AG20443 (cell line): ENCODE measurements at regions not wholly inside any gene's neighbourhood (a gene's known extent, or its start where the extent isn't known, plus 50 kb on each side); places are given as distances from the start of the nearest gene placed in this dataset.
"Not testable (repeated sequence)": the region's sequence is repeated elsewhere in the genome, so short reads cannot be mapped to it uniquely, and the experiment has no call there.

ENCODE experiments used
- DNase-seq: peaks from one replicate; pipeline ENCODE4 v3.0.0; 2012; ENCODE audit warnings: low spot score, mixed read lengths

DNA sequence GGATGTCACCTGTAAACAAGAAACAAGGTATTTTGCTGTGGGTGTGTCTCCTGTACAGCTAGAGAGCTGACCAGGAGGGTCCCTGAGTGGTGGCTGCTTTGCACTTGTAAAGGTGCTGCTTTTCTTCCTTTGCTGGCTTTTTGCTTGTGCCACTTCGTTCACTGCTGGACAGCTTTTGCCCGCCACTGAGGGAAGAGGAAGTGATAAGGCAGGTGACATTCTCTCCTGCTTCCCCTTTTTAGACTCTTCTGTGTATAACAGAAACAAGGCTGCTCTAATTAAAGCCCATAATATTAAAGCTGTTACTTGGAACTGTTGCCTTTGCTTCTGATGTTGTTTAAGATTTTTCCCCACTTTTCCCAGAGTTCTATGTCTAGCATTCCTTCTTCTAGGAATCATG, 218.6 kb upstream of the TSPY4 start:
- no peak for DNase-seq

DNA sequence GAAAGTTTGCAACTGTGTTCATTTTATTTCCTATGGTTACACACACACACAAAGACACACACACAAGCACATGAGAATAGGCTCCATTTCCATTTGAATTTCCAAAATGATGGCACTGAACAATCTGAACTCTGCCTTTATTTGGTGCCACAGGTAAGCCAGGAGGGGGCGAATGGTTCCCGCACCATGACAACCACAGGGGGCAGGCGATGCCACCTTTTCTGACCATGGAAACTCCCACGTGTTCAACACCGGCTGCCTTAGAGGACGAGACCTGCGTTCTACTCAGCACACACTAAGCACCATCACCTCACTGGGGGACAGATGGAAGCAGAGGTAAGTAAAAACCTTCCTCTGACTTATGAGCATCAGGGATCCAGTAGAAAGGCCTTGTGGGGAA, 212.6 kb upstream of the TSPY4 start:
- no peak for DNase-seq

DNA sequence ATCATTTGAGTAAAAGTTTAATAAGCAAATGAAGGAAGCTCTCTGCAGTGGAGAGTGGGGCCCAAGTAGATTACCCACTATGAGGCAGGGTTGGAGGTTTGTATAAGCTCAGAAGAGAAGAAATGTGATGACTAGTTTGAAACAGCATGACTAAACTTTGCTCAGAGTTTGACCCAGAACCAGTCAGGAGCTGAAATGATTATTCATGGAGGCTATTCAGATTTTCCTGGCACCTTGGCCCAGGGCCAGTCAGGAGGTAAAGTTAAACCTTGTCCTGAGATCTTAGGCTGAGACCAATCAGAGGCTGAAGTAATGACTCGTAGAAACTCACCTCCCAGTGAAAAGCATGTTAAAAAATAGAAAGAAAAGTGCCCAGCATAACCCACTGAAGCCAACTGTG, 210.7 kb upstream of the TSPY4 start:
- peak; percentile 18 for DNase-seq

DNA sequence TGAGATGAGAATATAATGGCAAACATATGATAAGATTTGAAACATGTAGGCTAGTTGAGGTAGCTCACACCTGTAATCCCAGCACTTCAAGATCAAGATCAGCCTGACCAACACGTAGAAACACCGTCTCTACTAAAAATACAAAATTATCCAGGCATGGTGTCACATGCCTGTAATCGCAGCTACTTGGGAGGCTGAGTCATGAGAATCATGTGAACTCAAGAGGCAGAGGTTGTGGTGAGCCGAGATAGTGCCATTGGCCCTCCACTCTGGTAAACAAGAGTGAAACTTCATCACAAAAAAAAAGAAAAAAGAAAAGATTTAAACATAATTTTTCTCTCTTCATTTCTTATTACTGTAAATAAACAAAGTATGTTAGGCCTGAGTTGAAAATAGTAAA, 193.9 kb upstream of the TSPY4 start:
- DNase-seq = not testable (repeated sequence)

DNA sequence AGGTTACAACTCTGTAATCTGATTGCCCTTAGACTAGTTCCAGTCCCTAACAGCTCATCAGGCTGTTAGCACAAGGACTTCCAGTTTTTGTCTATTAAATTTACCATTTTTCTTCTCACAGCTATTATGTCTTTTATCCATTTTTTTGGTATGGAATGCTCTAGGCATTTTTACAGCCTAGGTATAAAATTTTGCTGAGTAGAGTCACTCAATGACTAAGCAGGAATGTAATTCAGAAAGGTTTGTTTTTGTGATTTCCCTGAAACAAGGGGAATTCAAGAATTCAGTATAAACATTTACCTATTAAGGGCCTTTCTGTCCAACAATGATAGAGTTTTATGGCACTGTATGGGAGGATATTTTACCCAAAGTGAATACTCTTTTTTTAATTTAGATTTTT, 182.7 kb upstream of the TSPY4 start:
- not testable (repeated sequence) for DNase-seq

DNA sequence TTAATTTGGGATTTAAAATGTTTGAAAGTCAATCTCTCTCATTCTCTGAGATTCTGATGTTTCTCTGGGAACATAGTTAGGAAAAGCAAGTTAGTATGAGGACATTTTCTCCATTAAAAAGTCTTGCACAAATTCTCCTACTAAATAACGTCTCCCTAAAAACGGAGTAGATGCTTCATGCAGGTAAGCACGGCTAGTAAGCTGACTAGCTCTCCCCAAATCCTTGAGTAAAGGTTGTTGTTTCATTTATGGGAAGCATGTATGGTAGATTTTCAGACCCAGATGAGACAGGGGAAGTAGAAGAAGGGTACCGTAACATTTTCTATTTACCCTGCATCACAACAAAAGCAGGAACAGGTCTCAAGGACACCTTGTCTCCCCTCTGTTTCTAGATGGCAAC, 181.5 kb upstream of the TSPY4 start:
- DNase-seq = no peak

DNA sequence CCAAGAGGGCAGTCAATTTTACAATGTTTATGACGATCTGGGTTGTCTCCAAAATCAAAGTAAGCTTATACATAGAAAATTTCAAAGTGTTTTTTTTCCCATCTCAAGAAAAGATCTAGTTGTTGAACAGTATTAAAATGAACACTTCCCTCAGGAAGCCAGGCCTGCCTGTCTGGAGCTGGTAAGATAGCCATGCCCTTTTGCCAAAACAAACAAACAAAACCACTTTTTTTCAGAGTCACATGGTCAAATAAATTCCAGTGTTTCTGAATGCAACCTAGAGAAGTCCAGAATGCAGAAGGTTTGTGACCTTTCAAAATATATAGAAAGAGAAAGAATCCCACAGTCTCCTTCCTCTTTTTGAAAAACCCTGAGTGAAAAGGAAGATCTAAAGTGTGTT, 178.6 kb upstream of the TSPY4 start:
- no peak for DNase-seq

DNA sequence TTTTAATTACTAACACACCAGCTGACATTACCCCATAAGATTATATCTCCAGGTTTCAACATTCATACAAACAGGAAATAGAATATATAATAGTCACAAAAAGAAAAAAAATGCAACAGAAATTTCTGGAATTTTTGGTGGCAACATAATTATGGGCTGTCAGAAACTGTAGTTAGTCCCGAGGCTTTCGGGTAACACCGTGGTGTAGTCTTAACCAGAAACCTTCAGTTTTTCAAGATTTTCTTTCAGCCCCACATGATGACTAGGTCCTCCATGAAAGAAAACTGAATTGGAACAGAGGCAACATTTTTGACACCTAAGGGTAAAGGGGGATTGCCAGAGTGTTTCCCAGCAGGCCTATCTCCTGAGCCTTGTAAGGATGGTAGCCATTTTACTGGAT, 176.9 kb upstream of the TSPY4 start:
- not testable (repeated sequence) for DNase-seq

DNA sequence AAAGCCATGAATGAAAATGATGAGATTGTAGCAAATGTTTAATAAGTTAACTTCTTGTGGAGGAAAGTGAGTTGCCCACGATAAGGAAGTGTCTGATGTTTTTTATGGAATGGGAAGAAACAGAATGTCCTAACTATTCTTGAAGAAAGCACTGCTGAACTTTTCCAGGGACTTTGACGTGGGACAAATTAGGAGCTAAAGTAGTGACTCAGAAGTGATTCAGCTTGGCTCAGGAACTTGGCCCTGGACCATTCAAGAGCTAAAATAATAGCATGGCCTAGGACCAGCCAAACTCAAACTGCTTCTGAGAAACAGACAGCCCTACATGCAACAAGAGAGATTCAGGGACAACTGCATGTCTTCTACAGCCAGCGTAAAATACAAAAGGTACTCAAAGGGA, 176.3 kb upstream of the TSPY4 start:
- peak; percentile 8 for DNase-seq

DNA sequence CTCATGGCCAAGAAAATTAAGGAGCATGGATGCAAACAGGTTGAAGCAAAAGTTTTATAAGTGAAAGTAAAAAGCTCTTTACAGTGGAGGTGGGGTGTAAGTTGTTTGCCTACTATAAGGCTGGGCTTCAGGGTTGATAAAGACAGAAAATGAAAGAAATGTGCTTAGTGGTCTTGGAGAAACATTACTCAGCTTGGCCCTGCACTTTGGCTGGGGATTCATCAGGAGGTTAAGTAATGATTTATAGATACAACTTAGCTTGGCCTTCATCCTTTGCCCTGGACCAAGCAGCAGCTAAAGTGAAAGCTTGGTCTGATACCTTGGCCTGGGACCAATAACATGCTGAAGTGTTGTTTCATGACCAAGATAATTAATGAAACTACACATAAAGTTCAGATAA, 175.3 kb upstream of the TSPY4 start:
- DNase-seq = peak; percentile 2

DNA sequence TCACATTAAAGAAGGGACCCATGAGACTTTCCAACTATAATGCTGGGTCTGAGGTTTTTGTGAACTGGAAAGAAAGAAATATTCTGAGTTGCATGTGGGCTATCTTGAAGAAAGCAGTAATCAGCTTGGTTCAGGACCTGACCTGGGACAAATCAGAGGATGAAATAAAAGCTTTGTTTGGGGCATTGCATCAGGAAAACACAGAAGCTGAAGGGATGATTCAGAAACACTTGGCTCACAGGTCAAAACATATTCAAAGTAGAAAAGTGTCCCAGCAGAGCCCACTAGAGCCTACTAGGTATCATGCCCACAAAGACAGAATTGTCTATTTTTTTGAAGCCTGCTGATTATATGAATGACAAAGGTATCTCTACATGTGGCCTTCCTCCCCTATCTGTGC, 174.8 kb upstream of the TSPY4 start:
- DNase-seq = not testable (repeated sequence)

DNA sequence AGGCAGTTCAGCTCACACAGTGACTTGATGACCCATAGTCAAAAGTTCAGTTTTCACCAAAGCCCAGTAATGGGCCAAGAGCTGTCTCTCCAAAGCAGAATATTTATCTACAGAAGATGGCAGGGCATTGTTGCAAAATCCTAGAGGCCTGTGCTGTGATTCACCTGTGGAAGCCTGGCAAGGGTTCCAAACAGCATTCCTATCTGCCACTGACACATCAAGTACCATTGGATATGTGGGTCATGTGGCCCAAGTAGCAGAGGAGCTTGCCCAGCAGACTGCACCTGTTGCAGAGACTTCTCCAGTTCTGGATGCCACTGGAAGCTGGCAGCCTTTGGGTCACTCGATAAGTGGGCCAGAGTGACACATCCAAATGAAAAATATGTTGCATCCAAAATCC, 159.6 kb upstream of the TSPY4 start:
- not testable (repeated sequence) for DNase-seq

DNA sequence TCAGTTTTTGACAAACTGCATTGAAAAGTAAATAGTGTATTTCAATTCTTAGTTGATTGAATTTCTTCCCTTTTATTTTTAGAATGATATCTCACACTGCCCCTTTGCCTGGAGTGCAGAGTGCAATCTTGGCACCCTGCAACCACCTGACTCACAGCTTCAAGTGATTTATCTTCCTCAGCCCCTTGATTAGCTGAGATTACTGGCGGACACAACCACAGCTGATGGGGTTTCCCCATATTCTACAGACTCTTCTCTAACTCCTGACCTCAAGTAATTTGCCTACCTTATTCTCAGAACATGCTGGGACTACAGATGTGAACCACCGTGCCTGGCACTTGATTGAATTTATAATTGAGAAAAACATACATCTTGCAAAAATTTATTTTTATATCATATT, 152.4 kb upstream of the TSPY4 start:
- DNase-seq = not testable (repeated sequence)

DNA sequence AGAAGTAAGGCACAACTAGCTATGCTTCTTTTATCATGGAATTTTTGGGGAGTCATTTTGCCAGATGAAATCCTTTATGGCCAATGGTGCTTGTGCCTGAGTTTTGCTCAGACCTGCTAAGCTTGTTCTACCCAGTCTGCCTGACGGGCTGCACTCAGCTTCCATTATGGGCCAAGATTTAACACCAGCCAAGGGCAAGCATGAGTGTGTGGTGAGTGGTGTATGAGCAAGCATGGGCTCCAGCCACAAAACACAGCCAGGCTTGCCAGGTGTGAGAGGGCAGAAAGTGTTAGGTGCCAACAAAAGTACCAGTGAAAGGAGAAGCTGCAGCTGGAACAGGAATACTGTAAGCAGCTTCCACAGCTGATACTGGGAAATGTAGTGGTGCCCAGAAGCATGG, 130.2 kb upstream of the TSPY4 start:
- not testable (repeated sequence) for DNase-seq

DNA sequence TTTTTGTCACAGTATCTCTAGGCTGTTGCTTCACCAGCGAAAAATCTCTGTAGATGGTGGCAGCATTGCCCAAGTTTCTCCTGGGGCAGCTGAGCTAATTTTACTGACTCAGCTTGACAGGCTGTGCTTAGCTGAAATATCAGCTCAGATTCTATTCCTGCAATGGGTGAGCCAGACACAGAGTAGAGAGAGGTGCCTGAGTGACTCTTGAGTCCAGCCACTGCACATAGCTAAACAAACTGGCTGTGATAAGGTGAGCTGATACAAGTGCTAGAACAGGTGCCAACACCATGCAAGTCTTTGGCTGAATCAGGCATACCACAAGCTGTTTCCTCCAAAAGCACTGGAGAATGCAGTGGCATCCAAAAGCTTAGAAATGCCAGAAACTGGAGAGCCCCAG, 110.9 kb upstream of the TSPY4 start:
- DNase-seq = no peak

DNA sequence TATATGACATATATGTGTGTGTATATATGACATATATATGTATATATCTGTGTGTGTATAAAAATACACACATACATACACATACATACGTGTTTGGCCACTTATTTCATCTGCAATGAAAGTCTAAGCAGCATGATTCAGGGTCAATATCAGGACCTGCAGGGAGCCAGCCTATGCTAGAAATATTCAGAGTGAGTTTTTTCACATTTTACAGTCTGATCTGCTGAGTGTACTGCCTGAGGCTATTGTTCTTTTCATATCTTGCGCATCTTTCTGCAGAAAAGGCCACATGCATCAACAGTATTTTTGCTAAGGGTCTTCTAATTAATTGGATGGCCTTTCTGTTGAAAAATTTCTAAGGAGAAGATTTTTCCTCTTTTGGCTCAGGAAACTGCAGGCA, 80.0 kb upstream of the TSPY4 start:
- no peak for DNase-seq

DNA sequence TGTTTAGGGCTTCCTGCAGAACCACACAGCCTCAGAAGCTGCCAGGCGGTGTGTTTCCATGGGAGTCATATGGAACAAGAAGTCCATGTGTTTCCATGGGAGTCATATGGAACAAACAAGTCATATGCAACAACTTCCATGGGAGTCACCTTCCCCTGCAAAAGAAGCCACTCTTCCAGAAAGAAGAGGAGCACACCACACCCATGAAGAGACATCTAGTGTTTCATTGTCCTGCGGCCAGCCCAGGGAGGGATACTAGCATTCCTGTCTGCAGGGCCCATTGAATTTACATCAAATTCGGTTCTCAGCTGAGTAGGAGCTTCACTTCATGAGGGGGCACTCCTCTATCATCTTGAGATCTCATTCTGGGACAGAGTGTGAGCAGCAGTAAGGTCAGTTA, 79.5 kb upstream of the TSPY4 start:
- no peak for DNase-seq

DNA sequence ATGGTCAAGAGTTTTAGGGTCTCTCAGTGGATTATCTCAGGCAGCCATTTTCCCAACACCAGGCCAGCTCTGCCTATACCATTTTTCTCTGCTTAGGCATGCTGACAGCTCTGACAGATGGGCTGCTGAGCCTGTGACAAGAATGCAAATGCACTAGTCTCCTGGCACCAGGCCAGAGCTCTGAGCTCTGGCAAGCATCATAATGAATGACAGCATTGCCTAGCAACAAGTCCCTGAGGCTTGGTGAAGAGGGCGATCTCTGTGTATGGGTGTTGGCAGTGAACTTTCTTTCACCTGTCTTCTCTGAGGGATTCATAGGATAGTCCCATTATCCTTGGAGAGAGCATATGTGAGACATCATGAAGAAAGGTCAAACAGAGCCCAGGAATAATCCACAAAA, 77.9 kb upstream of the TSPY4 start:
- DNase-seq = no peak

DNA sequence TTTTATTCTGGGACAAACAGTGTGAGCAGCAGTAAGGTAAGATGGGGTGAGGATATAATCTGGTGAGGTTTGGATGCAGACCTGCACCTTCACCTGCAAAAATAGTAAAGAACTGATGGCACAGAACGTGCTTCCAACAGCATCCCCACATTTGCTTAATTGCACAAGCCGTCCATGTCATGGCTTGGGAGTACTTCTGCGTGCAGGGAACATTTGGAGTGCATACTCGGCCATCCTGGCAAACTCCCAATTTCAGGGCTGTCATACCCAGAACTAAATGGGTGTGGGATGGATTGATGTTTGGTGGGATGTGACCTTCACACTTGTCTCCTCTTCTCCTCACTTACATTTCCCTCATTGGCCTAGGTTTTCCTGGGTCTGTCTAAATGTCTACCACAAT, 76.8 kb upstream of the TSPY4 start:
- no peak for DNase-seq

DNA sequence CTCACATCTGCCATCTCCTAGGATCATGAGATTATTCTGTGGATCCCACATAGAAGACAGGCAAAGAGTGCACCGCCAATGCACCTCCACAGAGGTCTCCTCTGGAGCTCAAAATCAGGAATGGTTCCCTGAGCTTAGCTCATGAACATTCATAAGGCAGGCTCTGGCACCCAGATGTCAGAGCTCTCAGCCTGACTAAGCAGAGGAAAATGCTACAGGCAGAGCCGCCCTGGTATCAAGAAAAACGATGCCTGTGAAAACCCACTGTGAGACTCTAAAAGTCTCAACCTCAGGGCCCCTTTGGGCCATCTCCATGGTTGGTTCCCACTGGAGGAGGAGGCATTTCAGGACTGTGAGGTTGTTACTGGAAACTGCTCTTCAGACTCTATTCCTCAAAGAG, 71.7 kb upstream of the TSPY4 start:
- DNase-seq = peak; percentile 21

DNA sequence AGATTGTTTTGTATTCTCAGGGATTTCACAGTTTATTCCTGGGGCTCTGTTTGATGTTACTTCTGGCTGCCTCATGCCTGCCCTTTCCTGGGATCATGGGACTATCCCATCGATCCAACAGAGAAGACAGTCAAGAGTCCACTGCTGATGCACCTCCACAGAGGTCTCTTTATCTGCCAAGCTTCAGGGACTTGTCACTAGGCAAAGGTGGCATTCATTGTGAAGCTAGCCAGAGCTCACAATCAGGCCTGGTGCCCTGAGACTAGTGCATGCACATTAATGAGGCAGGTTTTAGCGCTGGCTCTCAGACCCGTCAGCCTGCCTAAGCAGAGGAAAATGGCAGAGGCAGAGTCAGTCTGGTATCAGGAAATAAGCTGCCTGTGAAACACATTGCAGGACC, 66.9 kb upstream of the TSPY4 start:
- not testable (repeated sequence) for DNase-seq

DNA sequence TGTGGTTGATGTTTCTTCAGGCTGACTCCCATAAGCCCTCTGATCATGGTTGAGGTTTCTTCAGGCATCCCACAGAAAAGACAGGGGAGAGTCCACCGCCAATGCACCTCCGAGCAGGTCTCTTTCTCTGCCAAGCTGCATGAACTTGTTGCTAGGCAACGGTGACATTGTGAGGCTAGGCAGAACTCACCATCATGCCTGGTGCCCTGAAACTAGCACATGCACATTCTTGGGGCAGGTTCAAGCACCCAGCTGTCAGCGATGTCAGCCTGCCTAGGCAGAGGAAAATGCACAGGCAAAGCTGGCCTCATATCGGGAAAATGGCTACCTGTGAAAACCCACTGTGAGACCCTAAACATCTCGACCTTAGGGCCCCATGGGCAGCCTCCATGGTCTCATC, 64.4 kb upstream of the TSPY4 start:
- DNase-seq = not testable (repeated sequence)

DNA sequence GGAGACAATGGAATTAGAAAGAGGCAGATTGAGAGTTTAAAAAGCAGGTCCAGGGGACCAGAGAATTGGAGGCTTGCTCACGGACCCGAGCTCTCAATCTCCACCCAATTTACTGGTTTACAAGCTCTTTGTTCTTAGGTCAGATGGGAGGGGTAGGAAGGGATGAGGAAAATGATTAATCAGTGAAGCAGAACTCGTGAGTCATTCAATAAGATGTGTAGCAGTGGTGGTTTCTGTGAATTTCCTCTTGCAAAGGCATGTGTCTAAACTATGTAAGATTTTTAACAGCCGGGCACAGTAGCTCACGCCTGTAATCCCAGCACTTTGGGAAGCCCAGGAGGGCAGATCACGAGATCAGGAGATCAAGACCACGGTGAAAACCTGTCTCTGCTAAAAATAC, 58.4 kb upstream of the TSPY4 start:
- DNase-seq = not testable (repeated sequence)
